Activated CD8-positive, alpha-beta T cell treated with anti-CD3 and anti-CD28 coated beads for 36 hours (primary cell): ENCODE measurements at regions not wholly inside any gene's neighbourhood (a gene's known extent, or its start where the extent isn't known, plus 50 kb on each side); places are given as distances from the start of the nearest gene placed in this dataset.
A peak's percentile ranks its signal among the peaks of the same experiment; 100 is the strongest.
"Not testable (repeated sequence)": the region's sequence is repeated elsewhere in the genome, so short reads cannot be mapped to it uniquely, and the experiment has no call there.

ENCODE experiments used
- ATAC-seq: fragments of 200-7000 bp; cut with Tn5 transposase; one replicate; pipeline ENCODE4 v1.10.0; 2021; ENCODE audit warnings: mild to moderate bottlenecking, moderate library complexity
- CTCF ChIA-PET: fragments of 350-600 bp; sonication (Branson Sonifier 250); formaldehyde crosslinking; loops from one replicate; lab custom pipeline; 2021; ENCODE audit warnings: antibody characterized with exemption; lab: Charles Lee
- POLR2A ChIA-PET: fragments of 350-600 bp; sonication (Branson Sonifier 250); formaldehyde crosslinking; loops from one replicate; lab custom pipeline; 2021; ENCODE audit warnings: antibody characterized with exemption; lab: Charles Lee
- DNase-seq: peaks from one replicate; pipeline ENCODE4 v3.0.0-alpha.2; 2020
- H3K27ac Mint-ChIP-seq: one replicate; pipeline ENCODE4 v1.8.0; 2021; ENCODE audit warnings: mild to moderate bottlenecking, mixed read lengths
- H3K27me3 Mint-ChIP-seq: one replicate; pipeline ENCODE4 v1.8.0; 2021; ENCODE audit warnings: mixed read lengths
- H3K36me3 Mint-ChIP-seq: one replicate; pipeline ENCODE4 v1.8.0; 2021; ENCODE audit warnings: low read depth, mixed read lengths
- H3K4me1 Mint-ChIP-seq: one replicate; pipeline ENCODE4 v1.8.0; 2021; ENCODE audit warnings: low read depth, mixed read lengths
- H3K4me3 Mint-ChIP-seq: one replicate; pipeline ENCODE4 v1.8.0; 2021; ENCODE audit warnings: mild to moderate bottlenecking, moderate library complexity, mixed read lengths
- H3K9me3 Mint-ChIP-seq: one replicate; pipeline ENCODE4 v1.8.0; 2021; ENCODE audit warnings: mixed read lengths
- CTCF ChIP-seq: fragments of 200-600 bp; IDR thresholded peaks from one replicate; pipeline ENCODE4 v1.8.0; 2022; ENCODE audit warnings: antibody characterized with exemption, mild to moderate bottlenecking
- intact Hi-C: fragments of 100-400 bp; cut with micrococcal nuclease; formaldehyde crosslinking; loops from one replicate; pipeline ENCODE4 v1.10.0; 2022

- ATAC-seq (no peak), DNase-seq (no peak)
- ChIA-PET POLR2A (no interaction called here), CTCF (no interaction called here)
- no peaks in the 10 kb centered on the region for H3K36me3 Mint-ChIP-seq
- no peak for TF ChIP-seq CTCF
- no peaks in the 10 kb centered on the region for H3K27me3 Mint-ChIP-seq
- H3K27ac Mint-ChIP-seq, result no peak overlapping the region
- H3K4me1 Mint-ChIP-seq, result peaks cover 7% of the 10 kb centered on the region
- intact Hi-C loops, result no loop called here
- no peak overlapping the region for H3K4me3 Mint-ChIP-seq
- H3K9me3 Mint-ChIP-seq, result no peaks in the 10 kb centered on the region
Observed at GRCh38 chr12:66823857-66824570, 145.1 kb upstream of the GRIP1 start.

- H3K9me3 Mint-ChIP-seq, intact Hi-C loops, H3K27ac Mint-ChIP-seq, H3K36me3 Mint-ChIP-seq, H3K4me3 Mint-ChIP-seq, POLR2A ChIA-PET, ATAC-seq, DNase-seq, CTCF ChIA-PET, H3K27me3 Mint-ChIP-seq: not testable (repeated sequence)
- peaks cover 22% of the 10 kb centered on the region for H3K4me1 Mint-ChIP-seq
Observed at GRCh38 chr12:66825921-66826320, 147.0 kb upstream of the GRIP1 start.

GRCh38 chr12:66829660-66830325 lies 150.9 kb upstream of the GRIP1 start:
- TF ChIP-seq CTCF, result no peak
- peaks cover 37% of the 10 kb centered on the region for H3K4me1 Mint-ChIP-seq
- no peaks in the 10 kb centered on the region for H3K36me3 Mint-ChIP-seq
- no peak overlapping the region for H3K4me3 Mint-ChIP-seq
- ATAC-seq (peak; percentile 84), DNase-seq (peak; percentile 22)
- POLR2A ChIA-PET, result interaction anchor here (0.5 kb wide), 1 partner anchor 792 kb away, joined by 3 read pairs; no protein-coding TSS in a partner anchor
- H3K27me3 Mint-ChIP-seq, result no peaks in the 10 kb centered on the region
- CTCF ChIA-PET, result interaction anchor here (0.8 to 1.3 kb wide), 4 partner anchors 25 to 121 kb away, joined by 3 read pairs; no protein-coding TSS in a partner anchor
- H3K9me3 Mint-ChIP-seq, result no peaks in the 10 kb centered on the region
- peak overlapping the region; percentile 48 for H3K27ac Mint-ChIP-seq
- intact Hi-C loops, result no loop called here

GRCh38 chr12:66831495-66831894 lies 152.6 kb upstream of the GRIP1 start:
- no peak for DNase-seq
- POLR2A ChIA-PET, result no interaction called here
- Mint-ChIP-seq H3K4me3 (no peak overlapping the region), H3K4me1 (peaks cover 37% of the 10 kb centered on the region), H3K27ac (no peak overlapping the region), H3K27me3 (no peaks in the 10 kb centered on the region), H3K36me3 (no peaks in the 10 kb centered on the region), H3K9me3 (no peaks in the 10 kb centered on the region)
- CTCF ChIA-PET, result no interaction called here
- no peak for TF ChIP-seq CTCF
- peak; percentile 35 for ATAC-seq
- intact Hi-C loops, result no loop called here

- CTCF ChIA-PET, result no interaction called here
Observed at GRCh38 chr12:66832997-66833396, 154.1 kb upstream of the GRIP1 start.

More at GRCh38 chr12:66832997-66833396, 154.1 kb upstream of the GRIP1 start:
- TF ChIP-seq CTCF, result no peak
- H3K4me1 Mint-ChIP-seq, result peaks cover 46% of the 10 kb centered on the region
- ATAC-seq (no peak), DNase-seq (no peak)
- no peak overlapping the region for H3K27ac Mint-ChIP-seq
- no peaks in the 10 kb centered on the region for H3K27me3 Mint-ChIP-seq
- POLR2A ChIA-PET, result no interaction called here
- no peak overlapping the region for H3K4me3 Mint-ChIP-seq
- no peaks in the 10 kb centered on the region for H3K36me3 Mint-ChIP-seq
- intact Hi-C loops, result no loop called here
- no peaks in the 10 kb centered on the region for H3K9me3 Mint-ChIP-seq
